ENCODE measurements at regions not wholly inside any gene's neighbourhood (a gene's known extent, or its start where the extent isn't known, plus 50 kb on each side); places are given as distances from the start of the nearest gene placed in this dataset.

- no peak for FAIRE-seq
These were observed 371.9 kb downstream of the BMPER start for GRCh38 chr7:34277016-34277802.

GRCh38 chr7:34277803-34278199, 372.5 kb downstream of the BMPER start:
- FAIRE-seq = no peak

- FAIRE-seq = no peak
These were observed 375.9 kb downstream of the BMPER start for GRCh38 chr7:34281260-34281659.

GRCh38 chr7:34282271-34282670, 375.7 kb upstream of the NPSR1 start:
- no peak for FAIRE-seq

GRCh38 chr7:34296663-34297062, 361.4 kb upstream of the NPSR1 start:
- FAIRE-seq = no peak

GRCh38 chr7:34298492-34299013, 359.5 kb upstream of the NPSR1 start:
- no peak for FAIRE-seq

GRCh38 chr7:34299066-34299465, 359.0 kb upstream of the NPSR1 start:
- no peak for FAIRE-seq

- no peak for FAIRE-seq
These were observed 350.5 kb upstream of the NPSR1 start for GRCh38 chr7:34307540-34307939.

- no peak for FAIRE-seq
These were observed 349.4 kb upstream of the NPSR1 start for GRCh38 chr7:34308595-34308994.

GRCh38 chr7:34309116-34309515, 348.9 kb upstream of the NPSR1 start:
- FAIRE-seq = no peak

GRCh38 chr7:34309584-34309983, 348.4 kb upstream of the NPSR1 start:
- no peak for FAIRE-seq

GRCh38 chr7:34311591-34311990, 346.4 kb upstream of the NPSR1 start:
- no peak for FAIRE-seq

GRCh38 chr7:34312624-34313023, 345.4 kb upstream of the NPSR1 start:
- FAIRE-seq = no peak

GRCh38 chr7:34313289-34313688, 344.7 kb upstream of the NPSR1 start:
- no peak for FAIRE-seq

GRCh38 chr7:34315032-34315431, 343.0 kb upstream of the NPSR1 start:
- no peak for FAIRE-seq

- FAIRE-seq = no peak
These were observed 341.0 kb upstream of the NPSR1 start for GRCh38 chr7:34317039-34317438.

- FAIRE-seq = no peak
These were observed 337.6 kb upstream of the NPSR1 start for GRCh38 chr7:34320412-34320811.

GRCh38 chr7:34320926-34321661, 336.9 kb upstream of the NPSR1 start:
- peak; percentile 92 for FAIRE-seq

- no peak for FAIRE-seq
These were observed 335.2 kb upstream of the NPSR1 start for GRCh38 chr7:34322841-34323240.

- FAIRE-seq = no peak
These were observed 330.3 kb upstream of the NPSR1 start for GRCh38 chr7:34327681-34328080.

- no peak for FAIRE-seq
These were observed 327.7 kb upstream of the NPSR1 start for GRCh38 chr7:34330308-34330707.

GRCh38 chr7:34331102-34331501, 326.9 kb upstream of the NPSR1 start:
- FAIRE-seq = no peak

GRCh38 chr7:34332006-34332405, 326.0 kb upstream of the NPSR1 start:
- no peak for FAIRE-seq

- no peak for FAIRE-seq
These were observed 324.8 kb upstream of the NPSR1 start for GRCh38 chr7:34333184-34333583.

All from endometrium (tissue), 2 donors.